Uterus (tissue), 3 donors: ENCODE measurements at regions not wholly inside any gene's neighbourhood (a gene's known extent, or its start where the extent isn't known, plus 50 kb on each side); places are given as distances from the start of the nearest gene placed in this dataset.

ENCODE experiments used
- DNase-seq, 2 donors: peaks; one replicate each; pipeline ENCODE4 v3.0.0-alpha.2; 2019 to 2020
- H3K27ac ChIP-seq, 2 donors: fragments of 200-600 bp; sonication (generic); 1 replicate in 1 of 2; 2 replicates in 1 of 2; pipeline ENCODE4 v1.5.1; 2016 to 2018
- H3K27me3 ChIP-seq, 2 donors: fragments of 200-600 bp; sonication (generic); one replicate each; pipeline ENCODE4 v1.5.1; 2018 to 2019; ENCODE audit warnings: control low read depth in 1 of 2
- H3K36me3 ChIP-seq, 2 donors: fragments of 200-600 bp; sonication (generic); one replicate each; pipeline ENCODE4 v1.5.1; 2019; ENCODE audit warnings: control low read depth in 1 of 2
- H3K4me1 ChIP-seq, 2 donors: fragments of 200-600 bp; sonication (generic); one replicate each; pipeline ENCODE4 v1.5.1; 2018 to 2019; ENCODE audit warnings: control low read depth in 1 of 2
- H3K4me3 ChIP-seq, 2 donors: fragments of 200-600 bp; sonication (generic); 1 replicate in 1 of 2; 2 replicates in 1 of 2; pipeline ENCODE4 v1.5.1; 2018 to 2019; ENCODE audit warnings: mild to moderate bottlenecking in 1 of 2
- H3K9me3 ChIP-seq, 2 donors: fragments of 200-600 bp; sonication (generic); one replicate each; pipeline ENCODE4 v1.5.1; 2019; ENCODE audit warnings: control low read depth in 1 of 2
- CTCF ChIP-seq, 4 experiments: fragments of 200-600 bp in 2 of 4; fragments of 450-650 bp in 2 of 4; sonication (generic) in 2 of 4; IDR thresholded peaks; one replicate each; pipeline ENCODE4 v1.5.1; 2016 to 2019; ENCODE audit warnings: antibody characterized with exemption in 4 of 4, mild to moderate bottlenecking in 2 of 4, moderate library complexity in 1 of 4
- POLR2A ChIP-seq, 2 donors: fragments of 450-650 bp; IDR thresholded peaks; one replicate each; pipeline ENCODE4 v1.6.1; 2016; ENCODE audit warnings: antibody characterized with exemption in 2 of 2, mild to moderate bottlenecking in 1 of 2, moderate library complexity in 1 of 2
- intact Hi-C: fragments of 100-400 bp; cut with DNase I; formaldehyde crosslinking; loops from one replicate; pipeline ENCODE4 v1.15.1; 2023; ENCODE audit warnings: low total_unique reads
- donor health status: DM: yes; HTN: yes; CAD: no.

- H3K4me1 ChIP-seq, result peaks cover 0 to 8% of the 10 kb centered on the region in 2 donors
- intact Hi-C loops, result no loop called here
- H3K36me3 ChIP-seq, result no peaks in the 10 kb centered on the region
- H3K9me3 ChIP-seq, result no peaks in the 10 kb centered on the region
- H3K27me3 ChIP-seq, result no peaks in the 10 kb centered on the region
- DNase-seq, result peak; percentile 56 to 62
- TF ChIP-seq CTCF (IDR thresholded peaks at IDR 0.05), result no peak
- no peak overlapping the region for H3K27ac ChIP-seq
- H3K4me3 ChIP-seq, result no peak overlapping the region
Observed at GRCh38 chr10:78579995-78580394, 488.8 kb upstream of the ZMIZ1 start.

GRCh38 chr10:78581133-78581694, 487.6 kb upstream of the ZMIZ1 start:
- H3K27me3 ChIP-seq, result no peaks in the 10 kb centered on the region
- H3K36me3 ChIP-seq, result no peaks in the 10 kb centered on the region
- peak; percentile 0 to 3 for DNase-seq
- TF ChIP-seq POLR2A (IDR thresholded peaks at IDR 0.05), result no peak
- TF ChIP-seq CTCF (IDR thresholded peaks at IDR 0.05), result no peak
- H3K4me3 ChIP-seq, result no peak overlapping the region
- H3K27ac ChIP-seq, result no peak overlapping the region
- H3K4me1 ChIP-seq, result peaks cover 0 to 12% of the 10 kb centered on the region in 2 donors
- H3K9me3 ChIP-seq, result no peaks in the 10 kb centered on the region
- intact Hi-C loops, result no loop called here

- no peaks in the 10 kb centered on the region for H3K9me3 ChIP-seq
- H3K36me3 ChIP-seq, result no peaks in the 10 kb centered on the region
- H3K4me3 ChIP-seq, result no peak overlapping the region
- no peak overlapping the region for H3K27ac ChIP-seq
- intact Hi-C loops, result no loop called here
- no peak for TF ChIP-seq POLR2A (IDR thresholded peaks at IDR 0.05)
- no peak for TF ChIP-seq CTCF (IDR thresholded peaks at IDR 0.05)
- peaks cover 0 to 12% of the 10 kb centered on the region in 2 donors for H3K4me1 ChIP-seq
- peak; percentile 7 to 9 for DNase-seq
- no peaks in the 10 kb centered on the region for H3K27me3 ChIP-seq
Observed at GRCh38 chr10:78582540-78582939, 486.2 kb upstream of the ZMIZ1 start.

- H3K4me3 ChIP-seq, result no peak overlapping the region
- no peak for DNase-seq
- no peak for TF ChIP-seq CTCF (IDR thresholded peaks at IDR 0.05)
- no peak for TF ChIP-seq POLR2A (IDR thresholded peaks at IDR 0.05)
- intact Hi-C loops, result no loop called here
- no peaks in the 10 kb centered on the region for H3K27me3 ChIP-seq
- H3K4me1 ChIP-seq, result peaks cover 0 to 19% of the 10 kb centered on the region in 2 donors
- H3K36me3 ChIP-seq, result no peaks in the 10 kb centered on the region
- H3K9me3 ChIP-seq, result no peaks in the 10 kb centered on the region
- H3K27ac ChIP-seq, result peak overlapping the region; percentile 59 to 76
Observed at GRCh38 chr10:78584266-78584665, 484.5 kb upstream of the ZMIZ1 start.

- Histone ChIP-seq H3K4me3 (no peak overlapping the region), H3K27me3 (no peaks in the 10 kb centered on the region), H3K9me3 (no peaks in the 10 kb centered on the region), H3K36me3 (no peaks in the 10 kb centered on the region), H3K4me1 (peaks cover 0 to 19% of the 10 kb centered on the region in 2 donors), H3K27ac (peak overlapping the region; percentile 59 to 76)
- intact Hi-C loops, result no loop called here
- DNase-seq, result peak; percentile 66
- no peak for TF ChIP-seq CTCF (IDR thresholded peaks at IDR 0.05)
- TF ChIP-seq POLR2A (IDR thresholded peaks at IDR 0.05), result no peak
Observed at GRCh38 chr10:78584681-78585080, 484.1 kb upstream of the ZMIZ1 start.
